ENCODE measurements at regions not wholly inside any gene's neighbourhood (a gene's known extent, or its start where the extent isn't known, plus 50 kb on each side); places are given as distances from the start of the nearest gene placed in this dataset.

- TF ChIP-seq CTCF (IDR thresholded peaks at IDR 0.05) (no peak), POLR2A (IDR thresholded peaks at IDR 0.05) (no peak)
These were observed 272.1 kb downstream of the HAPSTR1 start for GRCh38 chr16:9363520-9363919.

All from uterus (tissue), 2 donors.